ENCODE measurements at regions not wholly inside any gene's neighbourhood (a gene's known extent, or its start where the extent isn't known, plus 50 kb on each side); places are given as distances from the start of the nearest gene placed in this dataset.

DNA sequence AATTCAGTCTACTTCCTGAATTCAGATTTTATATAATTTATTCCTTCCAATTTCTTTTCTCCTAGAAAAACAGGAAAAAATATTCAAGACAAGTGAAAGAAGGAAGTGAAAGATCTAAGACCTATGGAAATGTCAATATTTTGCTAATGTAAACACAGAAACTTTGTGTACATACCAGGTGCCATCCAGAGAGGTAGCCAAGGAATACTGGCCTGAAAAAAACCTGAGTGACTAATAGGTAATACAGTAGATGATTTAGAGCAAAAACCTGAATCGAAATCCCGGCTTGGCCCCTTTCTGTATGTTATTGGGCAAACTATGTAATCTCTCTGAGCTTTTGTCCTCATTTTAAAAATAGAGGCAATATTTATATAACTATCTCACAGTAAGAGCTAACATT lies 59.2 kb upstream of the FSHB start:
- DNase-seq (ENCODE audit: extremely low read depth, low read depth): no peak
- no peak overlapping the region for H3K4me3 ChIP-seq (replicated peaks; ENCODE audit: low read depth, low read length)
- TF ChIP-seq, protein P1, sequence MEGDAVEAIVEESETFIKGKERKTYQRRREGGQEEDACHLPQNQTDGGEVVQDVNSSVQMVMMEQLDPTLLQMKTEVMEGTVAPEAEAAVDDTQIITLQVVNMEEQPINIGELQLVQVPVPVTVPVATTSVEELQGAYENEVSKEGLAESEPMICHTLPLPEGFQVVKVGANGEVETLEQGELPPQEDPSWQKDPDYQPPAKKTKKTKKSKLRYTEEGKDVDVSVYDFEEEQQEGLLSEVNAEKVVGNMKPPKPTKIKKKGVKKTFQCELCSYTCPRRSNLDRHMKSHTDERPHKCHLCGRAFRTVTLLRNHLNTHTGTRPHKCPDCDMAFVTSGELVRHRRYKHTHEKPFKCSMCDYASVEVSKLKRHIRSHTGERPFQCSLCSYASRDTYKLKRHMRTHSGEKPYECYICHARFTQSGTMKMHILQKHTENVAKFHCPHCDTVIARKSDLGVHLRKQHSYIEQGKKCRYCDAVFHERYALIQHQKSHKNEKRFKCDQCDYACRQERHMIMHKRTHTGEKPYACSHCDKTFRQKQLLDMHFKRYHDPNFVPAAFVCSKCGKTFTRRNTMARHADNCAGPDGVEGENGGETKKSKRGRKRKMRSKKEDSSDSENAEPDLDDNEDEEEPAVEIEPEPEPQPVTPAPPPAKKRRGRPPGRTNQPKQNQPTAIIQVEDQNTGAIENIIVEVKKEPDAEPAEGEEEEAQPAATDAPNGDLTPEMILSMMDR (IDR thresholded peaks at IDR 0.05; ENCODE audit: low read depth, low read length, missing control alignments): no peak

DNA sequence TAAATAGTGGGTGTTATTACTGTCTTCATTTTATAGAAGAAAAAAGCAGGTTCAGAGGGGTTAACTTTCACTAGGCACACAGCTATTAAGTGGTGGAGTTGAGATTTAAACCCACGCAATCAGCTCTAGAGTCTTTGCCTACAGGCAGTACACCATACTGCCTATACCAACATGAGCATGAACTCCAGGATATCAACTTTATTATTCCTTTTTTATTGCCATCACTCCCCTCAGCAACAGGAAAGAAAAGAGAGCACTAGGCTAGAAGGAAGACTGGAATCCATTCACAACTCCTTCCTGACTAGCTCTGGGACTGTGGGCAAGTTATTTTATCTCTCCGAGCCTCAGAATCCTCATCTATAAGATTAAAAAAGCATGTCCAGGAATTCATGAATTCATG lies 58.7 kb upstream of the FSHB start:
- TF ChIP-seq, protein P1 (IDR thresholded peaks at IDR 0.05; ENCODE audit: low read depth, low read length, missing control alignments): no peak
- no peak overlapping the region for H3K4me3 ChIP-seq (replicated peaks; ENCODE audit: low read depth, low read length)
- no peak for DNase-seq (ENCODE audit: extremely low read depth, low read depth)

DNA sequence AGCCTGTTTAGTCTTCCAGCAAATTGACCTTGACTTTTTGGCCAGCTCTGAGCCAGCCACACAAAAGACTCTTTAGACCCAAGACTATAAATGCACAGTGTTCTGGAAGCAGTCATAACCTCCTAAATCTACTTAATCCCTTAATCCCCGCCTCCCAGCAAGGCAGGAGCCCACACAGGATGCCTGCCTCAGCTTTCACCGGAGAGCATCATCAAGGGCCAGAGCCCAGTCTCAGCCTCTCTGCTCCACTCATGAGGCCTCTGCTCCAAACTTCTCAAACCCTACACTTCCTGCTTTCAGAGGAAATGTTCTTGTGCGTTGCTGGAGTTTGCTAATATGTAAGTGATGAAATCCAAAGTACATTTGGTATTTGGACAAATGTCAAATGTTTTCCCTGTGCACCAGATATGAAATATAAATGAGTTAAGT lies 57.9 kb upstream of the FSHB start:
- H3K4me3 ChIP-seq (replicated peaks; ENCODE audit: low read depth, low read length): no peak overlapping the region
- no peak for DNase-seq (ENCODE audit: extremely low read depth, low read depth)
- TF ChIP-seq, protein P1 (IDR thresholded peaks at IDR 0.05; ENCODE audit: low read depth, low read length, missing control alignments): no peak

DNA sequence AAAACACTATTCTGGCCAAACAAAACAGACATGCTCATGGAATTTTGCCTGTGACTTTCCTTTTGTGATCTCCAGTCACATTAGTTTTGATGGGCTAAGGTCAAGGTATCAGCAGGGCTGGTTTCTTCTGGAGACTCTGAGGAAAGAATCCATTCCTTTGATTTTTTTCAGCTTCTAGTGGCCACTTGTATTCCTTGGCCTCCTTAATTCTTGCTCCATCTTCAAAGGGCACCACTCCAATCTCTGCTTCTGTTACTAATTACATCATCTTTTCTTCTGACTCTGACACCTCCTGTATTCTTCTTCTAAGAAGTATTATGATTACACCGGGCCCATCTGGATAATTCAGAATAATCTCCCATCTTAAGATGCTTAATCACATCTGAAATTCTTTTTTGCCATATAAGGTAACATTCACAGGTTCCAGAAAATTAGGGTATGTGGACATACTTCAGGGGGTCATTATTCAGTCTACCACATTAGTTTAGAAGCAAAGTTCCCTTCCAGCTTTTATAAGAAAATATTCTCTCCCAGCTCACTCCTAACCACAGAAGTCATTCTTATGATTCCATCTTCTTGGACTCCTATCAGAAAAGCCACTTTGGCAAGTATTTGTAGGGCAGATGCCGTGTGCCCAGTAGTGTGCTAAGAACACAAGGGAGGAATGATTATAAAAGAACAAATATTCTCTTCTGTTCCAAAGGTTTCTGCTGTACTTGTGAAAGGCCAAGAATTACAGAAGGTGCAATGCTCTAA lies 56.4 kb upstream of the FSHB start:
- TF ChIP-seq, protein P1 (IDR thresholded peaks at IDR 0.05; ENCODE audit: low read depth, low read length, missing control alignments): no peak
- DNase-seq (ENCODE audit: extremely low read depth, low read depth): no peak
- no peak overlapping the region for H3K4me3 ChIP-seq (replicated peaks; ENCODE audit: low read depth, low read length)
